Skeletal muscle satellite cell (primary cell): ENCODE measurements at regions not wholly inside any gene's neighbourhood (a gene's known extent, or its start where the extent isn't known, plus 50 kb on each side); places are given as distances from the start of the nearest gene placed in this dataset.
"Not testable (repeated sequence)": the region's sequence is repeated elsewhere in the genome, so short reads cannot be mapped to it uniquely, and the experiment has no call there.

Source experiments
- H3K27me3 ChIP-seq: 2 replicates; pipeline ENCODE4 v1.7.0; 2013; ENCODE audit warnings: low read length; ENCODE audit not compliant: control insufficient read depth, insufficient read depth
- H3K36me3 ChIP-seq: 2 replicates; pipeline ENCODE4 v1.7.0; 2013; ENCODE audit warnings: mild to moderate bottlenecking, control low read depth, low read length; ENCODE audit not compliant: insufficient read depth
- H3K4me1 ChIP-seq: 2 replicates; pipeline ENCODE4 v1.7.0; 2013; ENCODE audit warnings: low read length; ENCODE audit not compliant: control insufficient read depth, insufficient read depth
- H3K4me2 ChIP-seq: 2 replicates; pipeline ENCODE4 v1.7.0; 2013; ENCODE audit warnings: mild to moderate bottlenecking, low read length
- H3K4me3 ChIP-seq: 2 replicates; pipeline ENCODE4 v1.7.0; 2013; ENCODE audit warnings: low read length
- H3K9ac ChIP-seq: 2 replicates; pipeline ENCODE4 v1.7.0; 2013; ENCODE audit warnings: mild to moderate bottlenecking, low read depth, low read length, moderate library complexity
- H3K9me3 ChIP-seq: replicated peaks from 2 replicates; pipeline ENCODE4 v1.7.0; 2013; ENCODE audit warnings: mild to moderate bottlenecking, control low read depth, low read length

DNA sequence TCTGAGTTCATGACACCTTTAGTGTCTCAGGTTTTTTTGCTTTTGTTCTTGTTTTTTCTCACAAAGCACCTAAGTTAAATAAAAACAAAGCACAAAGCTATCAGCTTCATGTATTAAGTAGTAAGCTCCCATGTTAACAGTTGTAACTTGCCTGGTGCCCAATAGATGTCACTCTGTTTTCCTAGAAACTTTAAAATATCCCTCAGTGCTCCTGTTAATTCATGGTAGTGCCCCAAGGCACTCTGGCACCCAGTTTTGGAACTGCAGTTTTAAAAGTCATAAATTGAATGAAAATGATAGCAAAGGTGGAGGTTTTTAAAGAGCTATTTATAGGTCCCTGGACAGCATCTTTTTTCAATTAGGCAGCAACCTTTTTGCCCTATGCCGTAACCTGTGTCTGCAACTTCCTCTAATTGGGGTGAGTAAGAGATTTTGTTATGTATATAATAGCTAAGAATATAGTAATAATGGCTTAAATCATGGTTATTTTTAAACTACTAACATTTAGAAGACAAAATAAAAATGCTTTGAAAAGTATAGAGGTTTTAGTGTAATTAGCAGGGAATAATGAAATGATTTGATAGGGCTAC is 555.0 kb upstream of the TMEFF2 start:
- Histone ChIP-seq H3K9ac (no peak overlapping the region), H3K36me3 (no peaks in the 10 kb centered on the region), H3K27me3 (no peaks in the 10 kb centered on the region), H3K9me3 (no peaks in the 10 kb centered on the region), H3K4me3 (no peak overlapping the region), H3K4me2 (peak overlapping the region; percentile 6), H3K4me1 (peaks cover 13% of the 10 kb centered on the region)

DNA sequence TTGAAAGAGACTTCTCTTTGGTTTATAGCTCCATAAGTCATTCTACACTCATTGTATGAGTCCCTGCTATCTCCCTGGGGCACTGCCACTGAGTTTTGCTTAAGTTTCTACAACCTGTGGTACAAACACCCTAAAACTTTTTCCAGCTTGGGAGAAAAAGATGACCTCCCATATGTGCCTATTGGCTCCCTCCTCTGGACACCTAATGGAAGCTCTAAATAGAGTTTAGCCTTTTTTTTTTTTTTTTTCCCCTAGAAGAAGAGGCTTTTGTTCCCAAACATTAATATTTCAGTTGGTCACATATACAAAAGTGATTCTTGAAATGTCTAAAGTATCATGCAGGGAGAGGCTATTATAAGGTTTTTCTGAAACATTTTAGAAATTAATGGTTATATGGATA is 547.2 kb upstream of the TMEFF2 start:
- Histone ChIP-seq H3K4me1 (no peaks in the 10 kb centered on the region), H3K9me3 (no peaks in the 10 kb centered on the region), H3K4me3 (no peak overlapping the region), H3K36me3 (no peaks in the 10 kb centered on the region), H3K27me3 (no peaks in the 10 kb centered on the region), H3K9ac (no peak overlapping the region), H3K4me2 (no peak overlapping the region)

DNA sequence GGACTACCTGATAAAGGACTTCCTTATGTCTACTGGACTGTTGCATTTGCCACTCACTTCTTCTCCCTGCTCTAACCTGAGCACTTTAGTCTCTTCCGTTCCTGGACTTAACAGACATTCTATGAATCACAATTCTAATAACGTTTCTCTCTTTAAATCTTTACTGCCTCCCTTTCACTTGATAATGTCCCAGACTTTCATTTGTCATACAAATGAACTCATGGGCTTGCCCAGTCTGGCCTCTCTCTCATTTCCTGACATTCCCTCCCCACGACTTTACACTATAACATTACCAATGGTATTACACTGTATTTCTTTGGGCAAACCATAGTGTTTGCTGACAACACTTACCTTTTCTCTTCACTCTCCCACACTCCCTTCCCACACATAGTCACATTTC is 540.7 kb upstream of the TMEFF2 start:
- no peak overlapping the region for H3K9ac ChIP-seq
- H3K4me3 ChIP-seq, result no peak overlapping the region
- H3K9me3 ChIP-seq, result no peaks in the 10 kb centered on the region
- H3K27me3 ChIP-seq, result no peaks in the 10 kb centered on the region
- H3K4me1 ChIP-seq, result no peaks in the 10 kb centered on the region
- no peaks in the 10 kb centered on the region for H3K36me3 ChIP-seq
- no peak overlapping the region for H3K4me2 ChIP-seq

DNA sequence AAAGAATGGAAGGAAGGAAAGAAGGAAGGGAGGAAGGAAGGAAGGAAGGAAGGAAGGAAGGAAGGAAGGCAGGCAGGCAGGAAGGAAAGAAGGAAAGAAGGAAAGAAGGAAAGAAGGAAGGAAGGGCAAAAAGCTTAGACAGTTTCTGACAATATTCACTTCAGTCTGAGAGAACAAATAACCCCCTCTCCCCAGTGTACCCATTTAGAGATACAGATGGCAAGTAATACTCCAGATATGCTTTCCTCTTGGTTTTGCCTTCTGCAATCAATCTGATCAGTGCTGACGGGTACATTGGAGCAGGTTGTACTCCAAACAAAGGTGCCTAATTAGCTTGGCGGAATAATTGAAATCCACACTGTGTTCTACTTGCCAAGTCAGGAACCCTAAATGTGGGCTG is 534.6 kb upstream of the TMEFF2 start:
- H3K9me3 ChIP-seq, result no peaks in the 10 kb centered on the region
- H3K27me3 ChIP-seq, result no peaks in the 10 kb centered on the region
- no peaks in the 10 kb centered on the region for H3K36me3 ChIP-seq
- no peaks in the 10 kb centered on the region for H3K4me1 ChIP-seq
- no peak overlapping the region for H3K4me2 ChIP-seq
- no peak overlapping the region for H3K9ac ChIP-seq
- no peak overlapping the region for H3K4me3 ChIP-seq

DNA sequence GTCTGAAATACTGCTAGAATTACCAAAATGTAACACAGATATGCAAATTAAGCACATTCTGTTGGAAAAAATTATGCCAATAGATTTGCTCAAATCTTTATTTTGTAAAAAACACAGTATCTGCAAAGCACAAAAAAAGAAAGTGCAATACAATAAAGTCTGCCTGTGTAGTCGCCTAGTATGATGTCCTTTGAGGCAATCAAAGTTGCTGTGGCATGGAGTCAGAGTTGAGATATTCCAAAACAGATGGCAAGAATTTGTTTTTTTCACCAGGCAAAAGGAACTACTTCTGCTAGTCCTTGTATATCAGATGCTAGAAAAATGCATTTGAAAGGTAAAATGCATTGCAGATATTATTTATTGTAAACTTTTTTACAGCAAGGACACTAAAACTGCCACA is 531.3 kb upstream of the TMEFF2 start:
- Histone ChIP-seq H3K9me3 (no peaks in the 10 kb centered on the region), H3K36me3 (no peaks in the 10 kb centered on the region), H3K9ac (no peak overlapping the region), H3K27me3 (no peaks in the 10 kb centered on the region), H3K4me1 (no peaks in the 10 kb centered on the region), H3K4me3 (no peak overlapping the region), H3K4me2 (no peak overlapping the region)

DNA sequence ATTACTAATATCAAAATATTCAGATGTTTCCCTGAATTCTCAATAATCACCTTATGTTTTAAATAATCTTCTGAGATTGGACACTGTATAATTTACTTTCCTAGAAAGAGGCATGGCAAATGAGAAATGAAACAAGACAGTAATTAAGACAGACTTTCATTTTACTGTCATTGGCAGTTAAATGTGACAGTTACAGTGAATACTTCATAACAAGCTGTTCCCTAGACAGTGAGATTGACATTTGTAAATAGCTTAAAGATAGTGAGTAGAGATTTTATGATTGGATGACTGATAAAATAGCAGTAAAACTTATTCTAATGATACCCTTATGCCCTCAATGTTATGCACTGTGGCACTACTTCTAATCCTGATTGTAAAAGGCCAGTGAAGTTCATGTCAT is 524.9 kb upstream of the TMEFF2 start:
- Histone ChIP-seq H3K36me3 (no peaks in the 10 kb centered on the region), H3K9ac (no peak overlapping the region), H3K9me3 (no peaks in the 10 kb centered on the region), H3K4me2 (no peak overlapping the region), H3K27me3 (no peaks in the 10 kb centered on the region), H3K4me3 (no peak overlapping the region), H3K4me1 (no peaks in the 10 kb centered on the region)

DNA sequence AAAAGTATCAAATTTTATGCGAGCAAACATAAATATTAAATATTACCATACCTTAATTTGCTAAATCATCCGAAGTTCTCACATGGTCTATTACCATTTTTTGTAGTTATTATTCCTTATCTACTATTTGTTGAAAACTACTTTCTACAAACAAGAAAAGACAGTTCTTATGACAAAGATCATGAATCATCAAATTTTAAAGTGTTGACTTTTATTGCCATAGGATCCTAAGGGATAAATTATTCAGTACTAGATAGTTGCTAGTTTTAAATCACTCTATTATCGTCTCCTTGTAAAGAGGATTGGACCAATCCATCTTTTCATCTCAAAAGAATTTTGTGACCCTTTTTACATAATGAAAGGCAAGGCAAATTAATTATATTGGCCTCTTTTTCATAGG is 523.6 kb upstream of the TMEFF2 start:
- H3K27me3 ChIP-seq, result no peaks in the 10 kb centered on the region
- no peak overlapping the region for H3K4me2 ChIP-seq
- H3K4me3 ChIP-seq, result no peak overlapping the region
- H3K36me3 ChIP-seq, result no peaks in the 10 kb centered on the region
- no peaks in the 10 kb centered on the region for H3K9me3 ChIP-seq
- H3K9ac ChIP-seq, result no peak overlapping the region
- H3K4me1 ChIP-seq, result no peaks in the 10 kb centered on the region

DNA sequence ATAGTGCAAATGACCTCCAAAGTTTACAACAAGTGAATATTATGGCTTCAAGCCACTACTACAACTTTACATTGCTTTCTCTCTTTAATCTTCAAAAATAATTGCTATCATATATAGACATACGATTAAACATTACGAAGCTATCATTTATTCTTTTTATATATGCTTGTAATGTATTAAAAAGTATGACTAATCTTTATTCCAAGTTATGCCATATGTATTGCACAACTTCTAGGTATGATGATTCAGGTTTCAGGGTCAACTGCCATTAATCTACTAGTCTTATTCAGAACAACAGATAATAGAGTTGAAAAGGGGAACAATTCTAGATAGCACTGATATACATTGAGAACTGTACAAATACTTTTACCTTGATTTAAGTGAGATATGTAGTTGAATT is 506.2 kb upstream of the TMEFF2 start:
- Histone ChIP-seq H3K9me3 (no peaks in the 10 kb centered on the region), H3K9ac (no peak overlapping the region), H3K4me1 (no peaks in the 10 kb centered on the region), H3K4me2 (no peak overlapping the region), H3K27me3 (no peaks in the 10 kb centered on the region), H3K36me3 (no peaks in the 10 kb centered on the region), H3K4me3 (no peak overlapping the region)

DNA sequence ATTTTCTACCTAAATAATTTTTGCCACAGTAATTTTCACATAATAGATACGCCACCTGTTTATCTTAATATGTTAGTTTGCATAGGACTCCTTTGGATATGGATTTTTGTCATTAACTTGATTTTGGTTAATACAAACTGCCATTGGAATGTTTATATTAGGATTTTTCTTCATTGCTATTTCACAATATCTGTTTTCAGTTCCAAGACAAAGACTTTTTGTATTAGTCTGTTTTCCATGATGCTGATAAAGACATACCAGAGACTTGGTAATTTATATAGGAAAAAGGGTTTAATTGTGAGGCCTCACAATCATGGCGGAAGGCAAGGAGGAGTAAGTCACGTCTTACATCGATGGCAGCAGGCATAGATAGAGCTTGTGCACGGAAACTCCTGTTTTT is 503.1 kb upstream of the TMEFF2 start:
- Histone ChIP-seq H3K27me3 (no peaks in the 10 kb centered on the region), H3K9ac (no peak overlapping the region)

DNA sequence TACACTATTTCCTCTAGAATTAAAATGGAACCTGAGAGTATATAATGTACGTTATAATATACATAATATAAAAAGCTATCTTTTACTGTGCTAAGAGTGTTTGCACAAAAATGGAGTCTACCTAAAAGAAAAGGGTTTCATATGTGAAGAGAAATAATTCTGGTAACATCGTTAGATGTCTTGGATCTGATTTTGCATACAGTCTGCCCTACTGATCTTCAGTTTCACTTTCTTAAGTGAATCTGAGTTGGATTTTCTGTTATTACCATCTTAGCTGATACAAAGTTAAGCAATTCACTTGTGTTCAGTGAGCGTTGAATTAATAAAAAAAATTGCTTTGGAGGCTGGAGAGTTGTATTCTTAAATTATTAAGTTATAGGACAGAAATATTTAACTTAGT is 502.1 kb upstream of the TMEFF2 start:
- H3K4me1 ChIP-seq, result no peaks in the 10 kb centered on the region
- no peaks in the 10 kb centered on the region for H3K27me3 ChIP-seq
- no peaks in the 10 kb centered on the region for H3K9me3 ChIP-seq
- H3K4me3 ChIP-seq, result no peak overlapping the region
- no peak overlapping the region for H3K4me2 ChIP-seq
- no peaks in the 10 kb centered on the region for H3K36me3 ChIP-seq
- H3K9ac ChIP-seq, result no peak overlapping the region

More for the DNA sequence above, 503.1 kb upstream of the TMEFF2 start:
- Histone ChIP-seq H3K9me3 (no peaks in the 10 kb centered on the region), H3K4me1 (no peaks in the 10 kb centered on the region), H3K36me3 (no peaks in the 10 kb centered on the region), H3K4me3 (no peak overlapping the region), H3K4me2 (no peak overlapping the region)

DNA sequence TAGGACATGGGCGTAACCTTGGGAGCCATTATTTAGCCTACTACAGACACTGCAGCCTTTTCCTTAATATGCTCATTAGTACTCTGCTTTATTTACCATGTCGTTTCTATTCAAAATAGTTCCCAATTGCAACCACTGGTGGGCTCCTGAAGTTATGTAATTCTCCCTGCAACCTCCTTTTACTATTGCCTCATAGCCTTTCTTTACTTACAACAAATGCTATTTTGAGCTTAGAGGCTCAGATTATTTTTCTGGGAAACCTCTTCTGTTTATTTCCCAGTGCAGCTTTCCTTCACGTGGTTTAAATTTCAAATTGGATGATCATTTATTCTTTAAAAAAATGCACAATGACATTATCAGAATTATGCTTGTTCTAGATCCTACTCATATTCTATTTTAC is 492.3 kb upstream of the TMEFF2 start:
- H3K27me3 ChIP-seq, result no peaks in the 10 kb centered on the region
- no peaks in the 10 kb centered on the region for H3K36me3 ChIP-seq
- no peak overlapping the region for H3K4me3 ChIP-seq
- no peaks in the 10 kb centered on the region for H3K4me1 ChIP-seq
- no peaks in the 10 kb centered on the region for H3K9me3 ChIP-seq
- H3K9ac ChIP-seq, result no peak overlapping the region
- no peak overlapping the region for H3K4me2 ChIP-seq

DNA sequence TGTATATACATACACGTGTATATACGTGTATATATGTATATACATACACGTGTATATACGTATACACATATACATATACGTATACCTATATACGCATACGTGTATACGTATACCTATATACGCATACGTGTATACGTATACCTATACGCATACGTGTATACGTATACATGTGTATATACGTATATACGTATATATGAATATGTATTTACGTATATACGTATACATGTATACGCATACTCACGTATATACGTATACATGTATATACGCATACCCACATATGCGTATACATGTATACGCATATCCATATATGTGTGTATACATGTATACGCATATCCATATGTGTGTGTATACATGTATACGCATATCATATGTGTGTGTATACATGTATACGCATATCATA is 487.8 kb upstream of the TMEFF2 start:
- not testable (repeated sequence) for H3K9me3 ChIP-seq, H3K9ac ChIP-seq, H3K4me2 ChIP-seq, H3K4me3 ChIP-seq, H3K27me3 ChIP-seq, H3K36me3 ChIP-seq, H3K4me1 ChIP-seq
